ENCODE measurements at regions not wholly inside any gene's neighbourhood (a gene's known extent, or its start where the extent isn't known, plus 50 kb on each side); places are given as distances from the start of the nearest gene placed in this dataset.

GRCh38 chr10:58932577-58933314 is 243.7 kb upstream of the PHYHIPL start:
- DNase-seq (ENCODE audit: low spot score), result no peak

GRCh38 chr10:58936364-58936763 is 240.1 kb upstream of the PHYHIPL start:
- no peak for DNase-seq (ENCODE audit: low spot score)

- DNase-seq (ENCODE audit: low spot score), result no peak
These were observed 239.0 kb upstream of the PHYHIPL start for GRCh38 chr10:58937423-58937822.

- DNase-seq (ENCODE audit: low spot score), result no peak
These were observed 233.7 kb upstream of the PHYHIPL start for GRCh38 chr10:58942724-58943123.

- DNase-seq (ENCODE audit: low spot score), result no peak
These were observed 233.1 kb upstream of the PHYHIPL start for GRCh38 chr10:58943256-58943890.

- no peak for DNase-seq (ENCODE audit: low spot score)
These were observed 232.5 kb upstream of the PHYHIPL start for GRCh38 chr10:58943960-58944359.

- DNase-seq (ENCODE audit: low spot score), result no peak
These were observed 228.1 kb upstream of the PHYHIPL start for GRCh38 chr10:58948303-58948702.

GRCh38 chr10:58950618-58951017 is 225.8 kb upstream of the PHYHIPL start:
- DNase-seq (ENCODE audit: low spot score), result no peak

- DNase-seq (ENCODE audit: low spot score), result no peak
These were observed 225.4 kb upstream of the PHYHIPL start for GRCh38 chr10:58951087-58951486.

- no peak for DNase-seq (ENCODE audit: low spot score)
These were observed 224.7 kb upstream of the PHYHIPL start for GRCh38 chr10:58951746-58952145.

GRCh38 chr10:58952162-58952601 is 224.3 kb upstream of the PHYHIPL start:
- no peak for DNase-seq (ENCODE audit: low spot score)

- no peak for DNase-seq (ENCODE audit: low spot score)
These were observed 223.5 kb upstream of the PHYHIPL start for GRCh38 chr10:58952747-58953466.

- no peak for DNase-seq (ENCODE audit: low spot score)
These were observed 222.3 kb upstream of the PHYHIPL start for GRCh38 chr10:58954178-58954577.

- no peak for DNase-seq (ENCODE audit: low spot score)
These were observed 220.8 kb upstream of the PHYHIPL start for GRCh38 chr10:58955615-58956014.

- no peak for DNase-seq (ENCODE audit: low spot score)
These were observed 219.5 kb upstream of the PHYHIPL start for GRCh38 chr10:58956926-58957325.

- DNase-seq (ENCODE audit: low spot score), result no peak
These were observed 218.9 kb upstream of the PHYHIPL start for GRCh38 chr10:58957517-58957916.

- DNase-seq (ENCODE audit: low spot score), result no peak
These were observed 213.3 kb upstream of the PHYHIPL start for GRCh38 chr10:58963101-58963534.

- no peak for DNase-seq (ENCODE audit: low spot score)
These were observed 212.7 kb upstream of the PHYHIPL start for GRCh38 chr10:58963723-58964124.

GRCh38 chr10:58965855-58966254 is 210.6 kb upstream of the PHYHIPL start:
- DNase-seq (ENCODE audit: low spot score), result no peak

- DNase-seq (ENCODE audit: low spot score), result peak; percentile 72
These were observed 208.7 kb upstream of the PHYHIPL start for GRCh38 chr10:58967551-58968388.

GRCh38 chr10:58968389-58968755 is 208.1 kb upstream of the PHYHIPL start:
- DNase-seq (ENCODE audit: low spot score), result no peak

GRCh38 chr10:58969576-58969975 is 206.9 kb upstream of the PHYHIPL start:
- no peak for DNase-seq (ENCODE audit: low spot score)

All from HuH-7 (cell line).